Osteoblast (primary cell): ENCODE measurements at regions not wholly inside any gene's neighbourhood (a gene's known extent, or its start where the extent isn't known, plus 50 kb on each side); places are given as distances from the start of the nearest gene placed in this dataset.
A peak's percentile ranks its signal among the peaks of the same experiment; 100 is the strongest.

ENCODE experiments used
- DNase-seq: peaks from one replicate; pipeline ENCODE4 v3.0.0; 2011; ENCODE audit warnings: low spot score, mixed read lengths; ENCODE audit not compliant: insufficient read length; ENCODE audit errors: missing footprints
- H2AFZ ChIP-seq: 2 replicates; pipeline ENCODE4 v1.6.0; 2011; ENCODE audit warnings: mild to moderate bottlenecking, low read length
- H3K27ac ChIP-seq: 2 replicates; pipeline ENCODE4 v1.5.1; 2011; ENCODE audit warnings: mild to moderate bottlenecking, low read depth, low read length, moderate library complexity
- H3K27me3 ChIP-seq: 2 replicates; pipeline ENCODE4 v1.6.0; 2012; ENCODE audit warnings: mild to moderate bottlenecking, control low read depth, inconsistent platforms, low read length, moderate library complexity; ENCODE audit not compliant: insufficient read depth
- H3K36me3 ChIP-seq: 2 replicates; pipeline ENCODE4 v1.5.1; 2011; ENCODE audit warnings: mild to moderate bottlenecking, low read length, control low read depth, moderate library complexity; ENCODE audit not compliant: insufficient read depth
- H3K4me1 ChIP-seq: 2 replicates; pipeline ENCODE4 v1.5.1; 2011; ENCODE audit warnings: mild to moderate bottlenecking, low read length, control low read depth, moderate library complexity; ENCODE audit not compliant: insufficient read depth
- H3K4me2 ChIP-seq: 2 replicates; pipeline ENCODE4 v1.6.0; 2011; ENCODE audit warnings: mild to moderate bottlenecking, low read length; ENCODE audit not compliant: insufficient read depth
- H3K4me3 ChIP-seq: fragments of 200-600 bp; sonication (generic); 3 replicates; pipeline ENCODE4 v1.5.1; 2012; ENCODE audit warnings: mild to moderate bottlenecking, low read length, inconsistent platforms; ENCODE audit not compliant: insufficient read depth
- H3K79me2 ChIP-seq: 2 replicates; pipeline ENCODE4 v1.6.0; 2012; ENCODE audit warnings: mild to moderate bottlenecking, low read length, control low read depth, inconsistent platforms; ENCODE audit not compliant: insufficient read depth
- H3K9me3 ChIP-seq: 2 replicates; pipeline ENCODE4 v1.5.1; 2011; ENCODE audit warnings: low read depth, low read length, control low read depth
- H4K20me1 ChIP-seq: 2 replicates; pipeline ENCODE4 v1.6.0; 2012; ENCODE audit warnings: mild to moderate bottlenecking, low read length, control low read depth; ENCODE audit not compliant: insufficient read depth
- CTCF ChIP-seq: IDR thresholded peaks from 2 replicates; pipeline ENCODE4 v1.5.1; 2011; ENCODE audit warnings: mild to moderate bottlenecking, low read depth, low read length, moderate library complexity; ENCODE audit errors: extremely low read depth

DNA sequence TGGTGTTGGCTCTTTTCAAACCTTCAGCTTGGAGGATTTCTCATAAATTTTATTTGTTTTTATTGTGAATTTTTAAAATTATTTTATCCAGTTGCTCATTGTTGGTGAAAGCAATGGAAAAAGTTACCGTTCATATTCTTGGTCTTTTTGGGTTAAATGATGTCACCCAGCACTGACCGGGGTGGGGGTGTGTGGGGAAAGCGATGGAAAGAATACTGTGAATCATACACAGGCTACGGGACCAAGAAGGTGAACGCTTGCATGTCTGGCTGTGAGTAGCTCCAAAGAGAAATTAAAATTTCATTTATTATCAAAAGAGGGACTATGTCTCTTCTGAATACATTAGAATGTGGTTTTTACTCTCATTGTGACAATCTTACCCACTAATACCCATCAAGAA is 430.1 kb downstream of the AEBP2 start:
- Histone ChIP-seq H3K4me1 (peaks cover 6% of the 10 kb centered on the region), H2AFZ (no peak overlapping the region), H3K4me2 (no peak overlapping the region), H3K27ac (no peak overlapping the region), H3K36me3 (no peaks in the 10 kb centered on the region), H3K27me3 (no peaks in the 10 kb centered on the region), H4K20me1 (no peaks in the 10 kb centered on the region), H3K9me3 (no peaks in the 10 kb centered on the region), H3K79me2 (no peaks in the 10 kb centered on the region), H3K4me3 (no peak overlapping the region)
- DNase-seq = peak; percentile 38
- no peak for TF ChIP-seq CTCF

DNA sequence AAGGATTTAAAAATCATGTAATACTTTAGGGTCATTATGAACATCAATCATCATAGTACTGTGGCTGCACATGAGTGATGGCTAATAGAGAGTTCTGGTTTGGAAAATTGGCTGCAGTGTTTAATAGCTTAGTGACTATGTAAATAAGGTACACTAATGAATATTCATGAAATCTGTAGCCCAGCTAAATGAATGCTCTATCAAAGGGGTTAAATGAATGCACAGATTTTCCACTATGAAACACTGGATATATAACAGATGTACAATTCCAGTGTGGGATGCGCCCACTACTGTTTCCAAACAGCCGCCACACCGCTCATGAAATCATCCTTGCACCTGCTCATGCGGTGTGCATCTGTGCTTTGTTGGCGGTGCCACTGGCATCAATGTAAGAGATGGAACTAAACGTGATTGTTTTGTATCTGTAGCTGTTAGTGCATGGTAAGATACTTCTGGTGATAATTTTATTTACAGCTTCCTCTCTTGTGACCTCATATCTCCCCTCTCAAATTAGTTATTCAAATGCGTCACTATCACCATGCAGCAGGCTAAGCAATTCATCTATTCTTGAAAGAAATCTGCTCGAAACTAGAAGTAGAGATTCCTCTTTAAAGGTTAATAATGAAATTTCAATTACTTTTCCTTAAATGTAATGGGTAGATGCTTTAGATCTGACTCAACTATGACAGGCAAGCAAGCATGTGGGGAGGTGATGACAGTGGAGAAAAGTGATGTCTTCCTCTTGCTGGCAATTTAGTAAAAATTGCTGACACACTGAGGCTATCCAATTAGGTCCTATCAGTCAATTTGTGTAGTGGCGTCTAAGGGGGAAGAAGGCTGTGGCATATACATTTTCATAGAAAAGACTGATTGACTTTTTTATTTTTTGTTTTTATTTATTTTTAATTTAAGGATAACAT is 433.6 kb downstream of the AEBP2 start:
- no peaks in the 10 kb centered on the region for H4K20me1 ChIP-seq
- DNase-seq = no peak
- no peaks in the 10 kb centered on the region for H3K27me3 ChIP-seq
- no peak for TF ChIP-seq CTCF
- no peaks in the 10 kb centered on the region for H3K36me3 ChIP-seq
- no peaks in the 10 kb centered on the region for H3K9me3 ChIP-seq
- no peak overlapping the region for H3K4me2 ChIP-seq
- peaks cover 6% of the 10 kb centered on the region for H3K4me1 ChIP-seq
- no peaks in the 10 kb centered on the region for H3K79me2 ChIP-seq
- H3K27ac ChIP-seq = no peak overlapping the region
- H3K4me3 ChIP-seq = no peak overlapping the region
- H2AFZ ChIP-seq = no peak overlapping the region

- H4K20me1 ChIP-seq = no peaks in the 10 kb centered on the region
- H3K4me1 ChIP-seq = no peaks in the 10 kb centered on the region
- no peak overlapping the region for H3K4me2 ChIP-seq
- H3K9me3 ChIP-seq = no peaks in the 10 kb centered on the region
- DNase-seq = no peak
- no peaks in the 10 kb centered on the region for H3K79me2 ChIP-seq
- TF ChIP-seq CTCF = no peak
- H3K4me3 ChIP-seq = no peak overlapping the region
- no peaks in the 10 kb centered on the region for H3K27me3 ChIP-seq
- no peak overlapping the region for H2AFZ ChIP-seq
- H3K27ac ChIP-seq = no peak overlapping the region
- no peaks in the 10 kb centered on the region for H3K36me3 ChIP-seq
These were observed 440.8 kb downstream of the AEBP2 start for GRCh38 chr12:19880076-19880475.

DNA sequence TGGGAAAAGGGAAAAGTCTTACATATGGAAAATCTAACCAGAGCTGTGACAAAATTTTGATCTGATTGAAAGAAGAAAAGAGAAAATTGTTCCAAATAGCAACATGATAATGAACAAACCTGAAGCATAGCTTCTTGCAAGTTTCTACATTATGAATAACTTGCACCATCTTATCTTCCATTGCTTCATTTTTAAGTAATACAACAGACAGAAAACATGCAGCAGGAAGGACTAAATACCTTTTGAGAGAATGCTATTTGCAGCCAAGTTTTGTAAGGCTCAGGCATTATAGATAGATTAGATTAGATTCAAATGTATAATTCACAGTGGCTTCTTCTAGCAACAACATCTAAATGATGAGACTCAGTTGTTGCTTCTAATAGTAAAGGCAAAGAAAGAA is 441.4 kb downstream of the AEBP2 start:
- Histone ChIP-seq H2AFZ (no peak overlapping the region), H4K20me1 (no peaks in the 10 kb centered on the region), H3K27ac (no peak overlapping the region), H3K4me3 (no peak overlapping the region), H3K4me2 (no peak overlapping the region), H3K4me1 (no peaks in the 10 kb centered on the region), H3K9me3 (no peaks in the 10 kb centered on the region), H3K27me3 (no peaks in the 10 kb centered on the region), H3K36me3 (no peaks in the 10 kb centered on the region), H3K79me2 (no peaks in the 10 kb centered on the region)
- no peak for DNase-seq
- no peak for TF ChIP-seq CTCF
